KBM-7 (cell line): ENCODE measurements at regions not wholly inside any gene's neighbourhood (a gene's known extent, or its start where the extent isn't known, plus 50 kb on each side); places are given as distances from the start of the nearest gene placed in this dataset.
"Not testable (repeated sequence)": the region's sequence is repeated elsewhere in the genome, so short reads cannot be mapped to it uniquely, and the experiment has no call there.

Source experiments
- DNase-seq: peaks from one replicate; pipeline ENCODE4 v3.0.0-alpha.2; 2015
- in situ Hi-C: fragments of 300-500 bp; cut with MboI; formaldehyde crosslinking; loops from 2 replicates; pipeline ENCODE4 v1.14.3; 2020; ENCODE audit warnings: low sequenced_read_pairs, low pct_unique_long_range_greater_than_20kb, mixed read lengths

- no peak for DNase-seq
- in situ Hi-C loops, result no loop called here
These were observed 431.6 kb downstream of the METTL4 start for GRCh38 chr18:2139691-2140090.

GRCh38 chr18:2143636-2144035 lies 427.7 kb downstream of the METTL4 start:
- in situ Hi-C loops, result no loop called here
- no peak for DNase-seq

GRCh38 chr18:2144811-2145210 lies 426.5 kb downstream of the METTL4 start:
- DNase-seq, result no peak
- in situ Hi-C loops, result no loop called here

- no peak for DNase-seq
- in situ Hi-C loops, result no loop called here
These were observed 425.2 kb downstream of the METTL4 start for GRCh38 chr18:2146092-2146491.

- in situ Hi-C loops, result no loop called here
- DNase-seq, result no peak
These were observed 424.6 kb downstream of the METTL4 start for GRCh38 chr18:2146754-2147153.

GRCh38 chr18:2147476-2148230 lies 423.7 kb downstream of the METTL4 start:
- no peak for DNase-seq
- in situ Hi-C loops, result no loop called here

- in situ Hi-C loops, result no loop called here
- DNase-seq, result no peak
These were observed 422.5 kb downstream of the METTL4 start for GRCh38 chr18:2148823-2149222.

DNA sequence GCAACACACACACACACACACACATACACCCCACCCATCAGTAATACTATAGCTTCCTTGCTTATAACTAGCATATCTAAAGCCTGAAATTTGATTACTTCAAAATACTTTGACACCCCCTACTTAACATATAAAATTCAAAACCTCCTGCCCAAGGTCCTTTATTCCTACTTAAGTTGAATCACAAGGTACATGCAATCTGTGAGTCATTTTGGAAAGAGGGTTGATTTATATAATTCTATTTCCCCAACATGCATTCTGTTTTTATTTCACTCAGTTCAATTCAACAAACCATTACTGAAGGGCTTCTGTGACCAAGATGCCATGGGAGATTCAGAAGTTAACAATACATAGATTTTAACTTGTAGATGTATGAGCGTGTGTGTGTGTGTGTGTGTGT lies 420.7 kb downstream of the METTL4 start:
- no peak for DNase-seq
- in situ Hi-C loops, result no loop called here

DNA sequence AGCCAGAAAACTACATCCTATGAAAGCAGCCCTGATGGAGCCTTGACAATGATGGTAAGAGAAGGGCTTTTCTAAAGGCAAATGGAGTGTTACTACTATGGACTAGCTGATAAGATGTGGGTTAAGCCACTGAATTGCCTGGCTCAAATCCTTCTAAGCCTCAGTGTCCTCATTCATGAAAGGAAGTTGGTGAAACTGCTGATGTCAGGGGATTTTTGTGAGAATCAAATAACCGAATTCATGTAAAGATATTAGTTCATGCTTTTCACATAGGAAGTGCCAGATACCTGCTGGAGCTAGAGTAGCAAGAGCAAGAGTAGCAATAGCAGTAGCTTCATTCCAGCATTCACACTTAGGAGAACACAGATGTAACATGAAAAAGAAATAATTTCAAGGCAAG lies 417.0 kb downstream of the METTL4 start:
- DNase-seq, result no peak
- in situ Hi-C loops, result no loop called here

DNA sequence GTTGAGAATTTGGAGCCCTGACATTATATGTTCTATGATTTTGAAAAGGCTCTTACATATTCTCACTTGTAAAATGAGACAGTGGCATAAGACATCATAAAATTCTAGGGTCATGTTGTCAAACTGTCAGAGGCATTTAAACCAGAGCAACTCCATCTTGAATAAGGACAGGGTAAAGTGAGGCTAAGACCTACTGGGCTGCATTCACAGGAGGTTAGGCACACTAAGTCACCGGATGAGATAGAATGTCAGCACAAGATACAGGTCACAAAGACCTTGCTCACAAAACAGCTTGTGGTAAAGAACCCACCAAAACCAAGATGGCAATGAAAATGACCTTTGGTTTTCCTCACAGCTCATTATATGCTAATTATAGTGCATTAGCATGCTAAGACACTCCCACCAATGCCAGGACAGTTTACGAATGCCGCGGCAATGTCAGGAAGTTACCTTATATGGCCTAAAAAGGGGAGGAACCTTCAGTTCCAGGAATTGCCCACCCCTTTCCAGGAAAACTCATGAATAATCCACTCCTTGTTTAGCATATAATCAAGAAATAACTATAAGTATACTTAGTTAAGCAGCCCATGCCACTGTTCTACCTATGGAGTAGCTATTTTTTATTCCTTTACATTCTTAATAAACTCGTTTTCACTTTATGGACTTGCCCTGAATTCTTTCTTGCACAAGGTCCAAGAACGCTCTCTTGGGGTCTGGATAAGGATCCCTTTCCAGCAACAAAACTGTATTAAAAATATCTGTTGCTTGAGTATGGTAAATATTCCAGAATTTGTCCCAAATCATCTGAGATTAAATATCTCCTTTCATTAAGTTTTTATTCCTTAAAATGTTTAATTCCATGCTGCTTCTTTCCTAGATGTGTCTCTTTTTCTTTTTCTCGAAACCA lies 406.4 kb downstream of the METTL4 start:
- DNase-seq, result no peak
- in situ Hi-C loops, result no loop called here

DNA sequence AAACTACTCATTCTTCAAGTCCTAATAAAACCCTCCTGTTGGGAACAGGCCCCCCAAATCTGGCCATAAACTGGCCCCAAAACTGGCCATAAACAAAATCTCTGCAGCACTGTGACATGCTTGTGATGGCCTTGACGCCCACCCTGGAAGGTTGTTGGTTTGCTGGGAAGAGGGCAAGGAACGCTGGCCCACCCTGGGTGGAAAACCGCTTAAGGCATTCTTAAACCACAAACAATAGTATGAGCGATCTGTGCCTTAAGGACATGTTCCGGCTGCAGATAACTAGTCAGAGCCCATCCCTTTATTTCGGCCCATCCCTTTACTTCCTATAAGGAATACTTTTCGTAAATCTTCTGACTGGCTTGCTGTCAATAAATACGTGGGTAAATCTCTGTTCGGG lies 404.4 kb downstream of the METTL4 start:
- DNase-seq, in situ Hi-C loops: not testable (repeated sequence)

DNA sequence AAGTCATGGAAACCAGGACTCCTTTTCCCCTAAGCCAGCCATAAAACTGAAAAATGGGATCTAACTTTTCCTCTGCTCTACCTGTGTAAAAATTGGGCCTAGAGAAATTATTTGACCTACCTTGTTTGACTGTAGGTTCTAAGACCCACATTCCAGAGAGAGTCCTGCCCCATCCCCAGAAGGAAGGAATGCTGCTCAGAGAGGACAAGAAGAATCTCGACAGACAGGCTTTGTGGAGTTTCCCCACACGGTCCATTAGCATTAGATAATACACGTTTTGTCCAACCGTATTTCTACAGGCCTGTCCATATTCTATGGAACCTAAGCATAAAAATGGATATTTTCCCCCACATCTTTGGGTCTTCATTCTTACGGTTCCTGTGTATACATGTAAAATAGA lies 403.3 kb downstream of the METTL4 start:
- in situ Hi-C loops, result no loop called here
- no peak for DNase-seq

GRCh38 chr18:2169656-2170055 lies 401.6 kb downstream of the METTL4 start:
- DNase-seq, result no peak
- in situ Hi-C loops, result no loop called here

- no peak for DNase-seq
- in situ Hi-C loops, result no loop called here
These were observed 399.3 kb downstream of the METTL4 start for GRCh38 chr18:2171840-2172625.

- in situ Hi-C loops, result no loop called here
- no peak for DNase-seq
These were observed 398.4 kb downstream of the METTL4 start for GRCh38 chr18:2172881-2173280.

DNA sequence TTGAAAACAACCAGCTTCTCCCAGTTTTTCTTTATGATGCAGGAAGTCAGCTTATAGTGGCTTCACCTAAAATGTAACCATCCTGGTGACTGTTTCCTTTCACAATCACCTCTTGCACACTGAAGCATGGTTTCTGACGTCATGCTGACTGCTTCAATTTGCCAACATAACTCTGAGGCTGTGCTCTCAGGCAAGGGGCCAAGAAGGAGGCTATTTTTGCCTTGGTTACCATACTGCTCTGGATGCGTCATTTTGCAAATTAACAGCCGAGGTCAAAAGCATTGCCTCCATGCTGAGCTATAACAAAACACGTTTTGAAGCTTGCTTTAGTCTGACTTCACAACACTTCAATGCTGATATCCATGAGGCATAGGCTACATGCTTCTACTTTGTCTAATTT lies 397.8 kb downstream of the METTL4 start:
- in situ Hi-C loops, result no loop called here

DNA sequence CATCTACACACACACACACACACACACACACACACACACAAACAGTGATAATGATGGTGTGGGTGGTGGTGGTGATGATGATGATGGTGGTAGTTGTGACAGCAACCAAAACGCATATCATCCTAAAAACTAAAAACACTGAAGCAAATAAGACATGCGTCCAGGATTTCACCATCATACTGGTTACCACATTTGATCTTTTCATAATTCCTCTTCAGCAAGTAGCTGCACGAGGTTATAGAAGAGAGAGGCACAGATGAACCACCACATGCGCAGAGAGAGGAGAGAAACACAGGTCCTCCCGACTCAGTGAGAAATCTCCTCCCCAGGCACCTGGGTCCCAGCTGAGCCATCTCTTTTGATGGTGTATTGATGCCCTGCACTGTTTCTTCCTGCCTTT lies 393.3 kb downstream of the METTL4 start:
- in situ Hi-C loops, result no loop called here
- no peak for DNase-seq

More for the DNA sequence above, 397.8 kb downstream of the METTL4 start:
- DNase-seq, result no peak

DNA sequence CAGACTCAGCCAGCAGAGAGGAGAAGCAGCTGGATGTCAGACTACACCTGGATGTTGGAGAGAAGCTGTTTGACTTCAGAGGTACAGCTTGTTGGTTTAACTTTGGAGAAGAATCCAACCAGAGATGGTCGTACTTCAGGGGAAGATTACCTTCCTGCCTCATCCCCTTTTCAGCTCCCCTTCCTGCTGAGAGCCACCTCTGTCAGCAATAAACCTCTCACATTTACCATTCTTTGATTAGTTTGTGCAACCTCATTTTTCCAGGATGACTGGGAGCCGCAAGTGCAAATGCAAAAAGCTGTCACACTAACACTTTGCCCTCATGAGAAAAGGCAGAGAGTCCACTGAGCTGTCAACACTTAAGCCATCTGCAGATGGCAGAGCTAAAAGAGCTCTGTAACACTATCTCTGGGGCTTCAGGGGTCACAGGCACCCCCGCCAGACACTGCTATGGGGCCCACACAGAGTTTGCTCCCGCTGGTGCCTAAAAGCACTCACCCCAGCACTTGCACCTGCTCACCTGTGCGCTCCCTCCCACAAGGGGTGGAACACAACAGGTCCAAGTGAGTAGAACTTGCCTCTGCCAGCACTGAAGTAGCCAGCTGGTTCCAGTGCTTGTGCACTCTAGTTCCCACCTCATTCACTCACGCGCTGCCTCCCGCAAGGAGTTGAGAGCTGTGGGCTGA lies 391.7 kb downstream of the METTL4 start:
- no peak for DNase-seq
- in situ Hi-C loops, result no loop called here

DNA sequence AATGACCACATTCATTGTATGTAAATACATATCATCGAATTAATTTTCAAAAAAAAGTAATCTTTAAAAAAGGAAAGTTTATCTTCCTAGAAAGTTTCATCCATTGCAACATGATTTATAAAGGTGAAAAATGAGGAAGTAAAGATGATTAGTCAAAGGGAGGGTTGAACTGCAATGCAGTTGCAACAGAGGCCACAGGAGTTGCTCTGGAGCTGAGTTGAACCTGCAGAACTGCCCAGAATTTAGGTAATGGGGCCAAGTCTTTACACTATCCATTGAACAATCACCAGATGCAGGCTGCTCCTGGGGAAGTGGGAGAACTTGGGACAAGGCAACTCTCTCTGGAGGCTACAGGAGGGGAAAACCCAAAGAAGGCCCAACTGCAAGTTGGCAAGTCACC lies 390.7 kb downstream of the METTL4 start:
- in situ Hi-C loops, result no loop called here
- DNase-seq, result peak; percentile 31
